Activated CD4-positive, alpha-beta T cell treated with anti-CD3 and anti-CD28 coated beads, Interleukin-2, amount 50 U/mL, for 1 hour (primary cell): ENCODE measurements at regions not wholly inside any gene's neighbourhood (a gene's known extent, or its start where the extent isn't known, plus 50 kb on each side); places are given as distances from the start of the nearest gene placed in this dataset.
"Not testable (repeated sequence)": the region's sequence is repeated elsewhere in the genome, so short reads cannot be mapped to it uniquely, and the experiment has no call there.

Experiments
- DNase-seq: peaks from one replicate; pipeline ENCODE4 v3.0.0-alpha.2; 2020

DNA sequence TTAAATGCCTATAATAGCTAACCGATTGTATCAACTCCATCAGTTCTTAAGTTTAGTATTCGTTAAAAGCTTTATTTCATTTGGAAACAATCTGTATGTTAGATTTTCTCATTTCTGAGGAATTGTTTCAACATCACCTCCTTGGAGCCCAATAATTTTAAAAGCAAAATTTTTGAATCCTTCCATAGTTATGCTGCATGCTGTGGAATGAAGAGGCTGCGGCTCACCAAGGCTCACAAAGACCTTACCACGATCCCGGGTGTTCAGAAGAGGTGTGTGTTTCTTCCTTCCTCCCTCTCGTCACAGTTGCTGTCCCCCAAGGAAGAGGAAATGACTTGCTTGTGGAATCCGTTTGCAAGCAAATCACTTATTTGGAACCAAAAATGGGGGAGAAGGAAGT, 143.8 kb downstream of the FGF1 start:
- DNase-seq: no peak

DNA sequence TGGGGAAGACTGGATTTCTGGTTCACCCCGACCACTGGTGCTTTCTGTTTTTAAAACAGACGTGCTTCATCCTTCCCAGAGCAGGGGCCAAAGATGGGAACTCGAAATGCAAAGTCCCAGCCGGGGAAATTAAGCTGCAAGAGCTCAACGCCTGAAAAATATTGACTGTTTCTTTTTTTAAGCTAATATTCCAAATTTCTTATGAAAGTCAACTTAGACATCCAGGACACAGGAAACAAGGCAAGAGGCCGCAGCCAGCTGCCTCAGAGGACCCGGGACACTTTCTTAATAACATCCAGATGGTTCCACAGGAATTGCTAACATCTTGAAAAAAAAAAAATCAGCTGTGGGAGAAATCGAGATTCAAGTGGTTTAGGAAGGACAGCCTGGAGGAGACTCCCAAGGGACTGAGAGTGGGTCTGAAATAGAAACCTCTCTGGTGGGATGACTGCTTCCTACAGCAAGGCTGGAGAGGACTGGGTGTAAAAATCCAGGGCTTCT, 144.9 kb downstream of the FGF1 start:
- DNase-seq: no peak

DNA sequence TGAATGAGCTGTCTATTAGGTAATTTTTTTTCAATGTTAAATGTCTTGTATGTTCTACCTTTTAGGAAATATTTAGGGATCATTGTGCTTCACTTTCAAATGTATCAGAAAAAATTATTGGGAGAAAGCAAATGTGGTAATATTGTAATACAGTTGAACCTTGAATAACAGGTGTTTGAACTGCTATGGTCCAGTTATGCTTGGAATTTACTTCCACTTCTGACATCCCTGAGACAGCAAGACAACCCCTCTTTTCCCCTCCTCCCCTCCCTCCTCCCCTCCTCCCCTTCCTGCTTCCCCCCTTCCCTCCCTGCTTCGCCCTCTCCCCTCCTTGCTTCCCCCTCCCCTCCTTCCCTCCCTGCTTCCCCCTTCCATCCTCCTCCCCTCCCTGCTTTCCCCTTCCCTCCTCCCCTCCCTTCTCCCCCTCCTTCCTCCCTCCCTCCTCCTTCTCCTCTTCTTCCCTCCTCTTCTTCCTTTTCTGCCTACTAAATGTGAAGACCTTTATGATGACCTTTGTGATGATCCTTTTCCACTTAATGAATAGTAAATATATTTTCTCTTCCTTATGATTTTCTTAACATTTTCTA, 146.6 kb downstream of the FGF1 start:
- no peak for DNase-seq

DNA sequence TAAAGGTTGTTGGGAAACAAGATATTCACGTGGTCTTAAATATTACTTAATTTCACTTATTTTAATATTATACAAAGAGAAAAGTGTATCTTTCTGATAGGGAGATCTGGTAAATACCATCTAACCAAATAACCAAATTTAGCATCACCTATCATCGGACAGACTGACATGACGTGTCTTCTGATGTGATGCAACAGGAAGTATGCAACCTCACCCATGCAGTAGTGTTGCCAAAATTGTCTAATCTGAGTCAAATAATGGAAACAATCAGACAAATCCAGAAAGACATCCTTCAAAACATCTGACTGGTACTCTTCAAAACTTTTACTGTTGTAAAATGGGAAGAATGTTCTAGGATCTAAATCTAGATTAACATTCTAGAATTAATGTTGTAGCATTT, 148.0 kb downstream of the FGF1 start:
- DNase-seq: no peak

DNA sequence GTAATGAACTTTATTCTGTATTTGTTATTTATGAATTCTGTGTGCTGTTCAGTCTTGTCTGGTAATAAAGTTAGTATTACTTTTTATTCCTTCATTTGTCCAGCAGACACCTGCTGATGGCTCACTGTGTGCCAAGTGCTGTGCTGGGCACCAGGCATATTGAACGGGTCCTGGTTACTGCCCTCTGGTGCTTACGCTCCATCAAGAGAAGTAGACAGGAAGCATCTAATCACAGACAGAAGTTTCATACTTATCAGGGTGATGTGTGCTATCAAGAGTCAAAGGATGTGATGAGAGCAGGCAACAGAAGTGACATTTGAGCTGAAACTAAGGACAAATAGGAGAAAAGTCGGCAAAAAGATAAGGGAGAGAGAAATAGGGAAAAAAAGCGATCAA, 153.1 kb downstream of the FGF1 start:
- no peak for DNase-seq

DNA sequence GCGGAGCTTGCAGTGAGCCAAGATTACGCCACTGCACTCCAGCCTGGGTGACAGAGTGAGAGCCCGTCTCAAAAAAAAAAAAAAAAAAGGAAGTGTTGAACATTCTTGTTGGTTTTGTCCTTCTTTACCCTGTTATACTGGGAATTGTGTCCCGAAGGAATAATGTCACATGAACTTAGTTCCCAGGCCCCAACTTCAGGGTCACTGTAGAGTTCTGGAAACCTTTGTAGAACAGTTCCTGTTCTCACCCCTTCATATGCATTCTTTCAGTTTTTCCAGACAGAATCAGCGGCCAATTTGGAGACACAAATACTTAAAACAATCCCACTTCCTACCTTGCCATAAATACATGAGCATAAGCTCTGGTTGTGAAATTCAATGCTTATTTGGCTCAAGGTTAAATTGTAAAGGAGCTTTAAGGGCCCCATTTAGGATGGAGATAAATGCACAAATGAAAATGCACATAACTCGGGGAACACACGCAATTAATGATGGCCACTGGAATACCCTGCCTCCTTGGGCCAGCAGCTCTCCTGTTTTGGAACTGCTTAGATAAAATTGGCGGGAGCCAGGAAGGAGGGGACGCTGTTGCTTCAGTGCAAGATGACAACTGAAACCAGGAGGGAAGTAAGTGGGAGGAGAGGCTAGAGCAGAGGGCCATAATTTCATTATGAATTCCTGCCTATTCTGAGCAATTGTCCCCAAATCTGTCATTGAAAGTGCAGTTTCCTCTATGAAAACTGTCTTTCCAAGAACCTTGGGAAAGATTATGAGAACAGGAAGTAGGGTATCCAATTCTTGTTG, 153.7 kb downstream of the FGF1 start:
- DNase-seq: no peak

DNA sequence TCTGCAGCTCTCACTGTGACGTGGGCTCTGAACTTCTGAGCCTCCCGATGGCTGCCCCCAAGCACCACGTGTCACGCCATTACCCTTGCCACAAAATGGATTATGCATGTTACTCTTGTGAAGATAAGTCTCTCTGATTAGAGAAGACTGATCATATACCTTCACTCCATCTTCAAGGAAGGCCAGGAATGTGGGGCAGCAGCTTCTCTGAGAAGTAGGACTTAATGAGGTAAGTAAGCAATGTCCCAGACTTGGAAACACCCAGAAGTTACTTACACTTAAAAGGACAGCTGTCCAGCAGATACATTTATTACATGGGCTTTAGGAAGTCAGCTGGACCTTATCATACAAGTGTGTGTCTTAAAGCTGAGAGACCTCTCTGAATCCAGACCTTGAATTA, 155.0 kb downstream of the FGF1 start:
- no peak for DNase-seq

DNA sequence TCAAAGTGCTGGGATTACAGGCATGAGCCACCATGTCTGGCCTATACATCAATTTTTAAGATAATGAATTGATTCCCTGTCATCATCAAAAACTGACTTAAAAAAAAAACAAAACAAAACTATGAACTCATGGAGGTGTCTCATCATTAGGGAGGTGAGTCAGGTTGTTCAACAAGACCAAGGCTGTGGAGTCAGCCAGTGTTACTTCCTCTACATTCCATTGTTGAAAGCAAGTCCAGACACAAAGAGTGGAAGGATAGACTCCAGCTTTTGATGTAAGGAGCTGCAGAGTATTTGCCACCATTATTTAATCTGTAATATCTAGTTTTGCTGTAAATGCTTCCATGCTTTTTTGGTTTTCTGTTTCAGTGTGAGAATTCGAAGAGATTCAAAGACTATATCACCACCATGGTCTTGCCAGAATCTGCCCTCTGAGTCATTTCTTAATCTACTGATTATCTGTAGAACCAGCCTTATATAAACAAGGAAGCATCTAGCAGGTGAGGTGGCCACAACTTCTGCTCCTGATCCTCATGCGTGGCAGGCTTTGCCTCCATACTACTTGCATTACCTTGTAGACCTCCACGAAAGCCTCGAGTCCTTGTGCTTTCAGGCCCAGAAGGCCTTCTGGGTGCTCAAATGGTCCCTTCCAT, 156.1 kb downstream of the FGF1 start:
- DNase-seq: no peak

DNA sequence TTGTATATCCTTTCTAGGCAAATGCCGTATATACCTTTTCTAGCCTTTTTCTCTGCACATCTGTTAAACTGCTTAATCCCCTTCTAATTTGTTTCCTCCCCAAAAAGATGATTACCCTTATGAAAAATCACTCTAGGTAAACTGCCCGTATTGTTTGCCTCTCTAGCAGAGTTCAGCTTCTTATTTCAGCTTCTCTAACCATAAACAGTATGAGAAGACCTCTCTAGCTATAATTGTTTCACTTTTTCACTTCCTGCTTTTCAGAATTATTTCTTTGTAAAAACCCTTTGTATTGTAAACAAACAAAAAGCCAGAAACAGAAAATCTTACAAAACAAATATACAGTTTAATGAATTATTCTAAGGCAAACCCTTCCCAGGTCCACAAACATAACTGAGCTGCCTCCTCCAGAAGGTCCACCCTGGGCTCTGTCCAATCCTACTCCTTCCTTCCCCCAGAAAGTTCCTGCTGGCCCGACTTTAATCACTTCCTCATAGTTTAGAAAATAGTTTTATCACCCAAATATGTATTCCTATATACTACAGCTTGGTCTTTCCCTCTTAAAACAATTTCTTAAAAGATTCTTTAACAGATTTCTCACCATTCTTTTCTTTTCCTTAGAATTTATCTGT, 158.1 kb downstream of the FGF1 start:
- no peak for DNase-seq

DNA sequence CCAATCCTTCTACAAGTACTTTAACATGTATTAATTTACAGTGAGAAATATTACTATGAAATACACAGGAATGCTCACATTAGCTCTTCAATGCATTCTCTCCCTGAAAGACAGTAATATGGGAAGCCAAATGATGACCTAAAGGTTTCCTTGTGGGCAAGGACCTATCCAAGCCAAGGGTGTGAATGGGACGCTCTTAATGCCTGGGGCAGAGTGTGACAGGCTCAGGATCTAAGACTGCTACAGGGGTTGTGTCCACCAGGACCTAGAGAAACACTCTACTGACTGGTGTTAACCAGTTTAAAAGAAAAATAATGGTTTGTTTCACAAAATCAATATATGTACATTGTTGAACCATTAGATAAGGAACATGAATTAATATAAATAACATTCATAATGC, 158.7 kb downstream of the FGF1 start:
- no peak for DNase-seq

DNA sequence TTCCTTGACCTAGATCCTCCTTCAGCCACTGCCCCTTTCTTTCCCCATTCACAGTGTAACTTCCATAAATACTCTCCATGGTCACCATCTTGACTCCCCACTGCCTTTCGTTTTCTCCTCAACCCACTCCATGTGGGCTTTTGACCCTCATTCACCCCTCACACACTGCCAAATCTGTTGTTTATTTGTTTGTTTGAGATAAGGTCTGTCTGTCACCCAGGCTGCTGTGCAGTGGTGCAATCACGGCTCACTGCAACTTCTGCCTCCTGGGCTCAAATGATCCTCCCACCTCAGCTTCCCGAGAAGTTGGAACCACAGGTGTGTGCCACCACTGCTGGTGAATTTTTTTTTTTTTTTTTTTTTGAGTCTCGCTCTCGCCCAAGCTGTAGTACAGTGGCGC, 162.9 kb downstream of the FGF1 start:
- DNase-seq: no peak

DNA sequence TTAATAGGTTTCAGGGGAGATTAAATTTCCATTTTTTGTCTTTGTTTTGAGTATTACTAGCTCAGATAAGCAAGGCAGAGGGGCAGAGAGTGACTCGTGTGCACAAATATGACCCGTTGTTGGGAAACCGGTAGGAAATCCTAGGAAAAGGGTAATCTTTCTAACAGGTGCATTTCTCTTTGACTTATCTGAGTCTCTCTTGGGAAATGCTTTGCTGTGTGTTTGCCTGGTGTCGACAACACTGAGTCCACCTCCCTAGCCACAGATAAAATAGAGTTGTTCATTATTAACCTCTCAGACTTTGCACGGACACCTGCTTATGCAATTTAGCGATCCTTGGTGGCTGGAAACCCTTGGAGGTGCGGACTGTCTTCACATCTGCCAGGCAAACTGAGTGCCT, 164.2 kb downstream of the FGF1 start:
- no peak for DNase-seq

DNA sequence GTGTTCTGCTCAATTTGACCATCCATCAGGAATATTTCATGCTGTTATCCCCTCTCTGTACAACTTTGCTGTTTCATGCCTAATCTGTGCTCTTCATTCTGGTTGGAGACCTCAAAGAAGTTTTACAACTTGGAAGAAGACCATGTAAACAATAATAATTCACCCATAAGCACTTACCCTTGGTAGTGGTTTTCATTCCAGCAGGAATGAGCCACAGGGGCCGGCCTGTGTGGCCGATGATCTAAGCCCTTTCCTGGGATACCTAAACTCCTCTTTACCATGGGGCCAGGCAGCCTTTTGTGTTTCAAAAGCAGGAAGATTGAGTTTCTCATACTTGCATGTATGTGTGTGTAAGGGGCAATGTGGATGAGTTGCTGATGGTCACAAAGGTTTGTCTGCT, 165.0 kb downstream of the FGF1 start:
- DNase-seq: no peak

DNA sequence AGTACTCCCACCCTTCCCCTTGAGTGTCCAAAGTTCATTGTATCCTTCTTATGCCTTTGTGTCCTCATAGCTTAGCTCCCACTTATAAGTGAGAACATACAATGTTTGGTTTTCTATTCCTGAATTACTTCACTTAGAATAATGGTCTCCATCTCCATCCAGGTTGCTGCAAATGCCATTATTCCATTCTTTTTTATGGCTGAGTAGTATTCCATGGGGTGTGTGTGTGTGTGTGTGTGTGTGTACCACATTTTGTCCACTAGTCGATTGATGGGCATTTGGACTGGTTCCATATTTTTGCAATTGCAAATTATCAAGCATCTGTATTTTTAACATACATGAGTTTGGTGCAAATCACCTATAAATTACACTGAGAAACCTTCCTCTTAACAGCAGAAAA, 166.0 kb downstream of the FGF1 start:
- DNase-seq: not testable (repeated sequence)

DNA sequence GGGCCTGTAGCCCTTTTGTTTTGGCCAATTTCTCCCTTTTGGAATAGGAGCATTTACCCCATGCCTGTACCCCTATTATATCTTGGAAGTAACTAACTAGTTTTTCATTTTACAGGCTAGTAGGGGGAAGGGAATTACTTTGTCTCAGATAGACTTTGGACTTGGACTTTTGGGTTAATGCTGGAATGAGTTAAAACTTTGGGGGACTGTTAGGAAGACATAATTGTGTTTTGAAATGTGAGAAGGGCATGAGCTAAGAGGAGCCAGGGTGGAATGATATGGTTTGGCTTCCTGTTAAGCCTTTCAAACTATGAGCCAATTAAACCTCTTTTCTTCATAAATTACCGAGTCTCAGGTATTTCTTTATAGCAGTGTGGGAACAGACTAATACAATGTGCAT, 168.1 kb downstream of the FGF1 start:
- DNase-seq: no peak

DNA sequence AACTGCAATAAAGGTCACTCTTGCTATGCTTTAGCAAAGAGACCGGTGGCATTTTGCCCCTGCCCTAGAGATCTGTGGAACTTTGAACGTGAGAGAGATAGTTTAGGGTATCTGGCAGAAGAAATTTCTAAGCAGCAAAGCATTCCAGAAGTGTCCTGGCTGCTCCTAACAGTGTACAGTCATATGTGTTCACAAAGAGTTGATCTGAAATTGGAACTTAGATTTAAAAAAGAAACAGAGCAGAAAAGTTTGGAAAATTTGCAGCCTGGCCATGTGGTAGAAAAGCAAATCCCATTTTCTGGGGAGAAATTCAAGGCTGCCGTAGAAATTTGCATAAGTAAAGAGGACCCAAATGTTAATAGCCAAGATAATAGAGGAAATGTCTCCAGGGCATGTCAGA, 169.2 kb downstream of the FGF1 start:
- no peak for DNase-seq

DNA sequence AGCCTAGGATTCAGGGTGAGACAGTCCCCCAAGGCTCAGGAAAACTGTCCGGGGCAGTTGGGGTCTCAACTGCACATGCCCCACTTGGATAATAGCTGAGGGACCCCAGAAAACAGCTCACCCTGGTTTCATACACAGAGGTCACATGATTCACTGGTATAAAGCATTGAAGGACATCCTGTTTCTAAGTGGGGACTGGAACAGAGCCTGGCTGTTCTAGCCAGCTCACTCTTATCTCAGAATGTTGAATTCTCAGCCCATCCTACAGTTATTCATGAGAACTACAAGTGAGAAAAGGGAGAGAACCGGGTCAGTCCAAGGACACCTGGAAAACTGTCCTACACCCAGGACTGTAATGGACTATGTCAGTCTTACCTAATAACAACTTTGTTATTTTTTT, 170.9 kb downstream of the FGF1 start:
- no peak for DNase-seq

DNA sequence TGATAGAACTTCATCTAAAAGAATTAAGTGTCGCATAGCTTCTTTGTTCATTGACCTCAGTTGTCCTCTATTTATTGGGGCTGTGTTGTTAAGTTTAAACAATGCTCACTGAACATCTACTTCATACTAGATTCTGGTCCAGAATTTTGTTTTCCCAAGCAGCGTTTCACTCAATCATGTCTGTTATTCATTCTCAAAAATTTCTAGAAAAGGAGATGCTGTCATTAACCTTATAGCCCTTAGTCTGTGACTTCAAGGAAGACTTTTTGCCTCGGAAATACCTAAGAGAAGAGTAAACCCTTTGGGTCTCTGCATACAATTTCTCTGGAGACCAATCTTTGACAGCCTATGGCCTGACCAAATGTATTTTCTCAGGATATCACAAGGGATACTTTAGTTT, 171.7 kb downstream of the FGF1 start:
- no peak for DNase-seq

DNA sequence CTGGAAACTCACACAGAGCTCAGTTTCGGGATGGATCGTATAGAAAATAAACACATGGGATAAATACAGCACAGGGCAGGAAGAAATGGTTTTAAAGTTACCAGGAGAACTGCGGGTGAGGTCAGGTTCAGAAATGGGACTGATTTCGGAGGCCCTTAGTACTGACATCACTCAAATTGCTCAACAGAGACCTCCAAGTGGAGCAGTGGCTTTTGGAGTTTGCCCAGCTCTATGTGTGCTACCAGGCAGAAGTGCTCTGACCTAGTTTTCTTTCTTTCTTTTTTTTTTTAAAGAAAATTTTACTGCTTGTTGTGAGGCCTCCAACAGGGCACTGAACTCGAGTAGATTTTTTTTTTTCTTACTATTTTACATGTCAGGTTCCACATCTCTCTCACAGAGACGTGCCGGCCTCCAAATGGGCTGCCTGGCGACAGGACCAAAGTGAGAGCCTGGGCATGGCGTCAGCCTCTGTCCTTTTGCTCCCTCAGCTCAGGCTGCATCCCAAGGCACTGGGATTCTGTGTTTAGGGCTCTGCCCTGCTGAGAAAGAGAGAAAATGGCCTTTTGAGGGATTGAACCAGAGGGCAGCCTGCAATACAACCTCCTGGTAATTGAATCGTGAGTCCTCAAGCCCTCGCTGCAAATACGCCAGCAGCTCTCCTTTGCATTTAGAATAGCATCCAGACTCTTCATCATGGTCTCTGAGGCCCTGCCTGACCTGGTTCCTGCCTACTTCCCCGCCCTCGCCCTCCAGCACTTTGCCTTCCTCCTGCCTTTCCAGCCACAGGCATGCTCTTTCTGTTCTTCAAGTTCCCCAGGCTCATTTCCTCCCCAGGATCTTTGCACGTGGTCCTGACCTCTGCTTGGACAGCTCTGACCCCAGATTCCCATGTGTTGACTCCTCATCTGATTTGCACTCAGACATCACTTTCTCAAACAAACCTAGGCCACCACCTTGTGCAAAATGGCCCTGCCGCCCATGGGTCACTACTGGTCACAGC, 173.5 kb downstream of the FGF1 start:
- no peak for DNase-seq

DNA sequence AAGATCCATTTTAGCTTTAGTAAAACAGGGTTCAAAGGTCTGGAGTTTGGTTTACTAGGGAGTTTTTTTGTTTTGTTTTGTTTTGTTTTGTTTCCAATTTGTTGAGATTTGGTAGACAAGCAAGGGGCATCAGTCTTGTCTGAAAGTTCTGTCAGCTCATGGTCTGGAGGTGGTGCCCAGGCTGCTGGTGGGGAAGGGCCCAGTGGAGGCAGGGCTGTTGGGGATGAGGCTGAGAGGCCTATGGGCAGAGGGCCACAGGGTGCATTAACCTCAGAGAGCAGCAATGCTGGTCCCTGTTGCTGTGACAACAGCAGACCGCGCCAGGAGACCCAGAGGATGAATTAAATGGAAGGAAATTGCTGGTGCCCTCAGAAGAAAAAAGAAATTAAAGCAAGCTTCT, 174.5 kb downstream of the FGF1 start:
- DNase-seq: no peak

DNA sequence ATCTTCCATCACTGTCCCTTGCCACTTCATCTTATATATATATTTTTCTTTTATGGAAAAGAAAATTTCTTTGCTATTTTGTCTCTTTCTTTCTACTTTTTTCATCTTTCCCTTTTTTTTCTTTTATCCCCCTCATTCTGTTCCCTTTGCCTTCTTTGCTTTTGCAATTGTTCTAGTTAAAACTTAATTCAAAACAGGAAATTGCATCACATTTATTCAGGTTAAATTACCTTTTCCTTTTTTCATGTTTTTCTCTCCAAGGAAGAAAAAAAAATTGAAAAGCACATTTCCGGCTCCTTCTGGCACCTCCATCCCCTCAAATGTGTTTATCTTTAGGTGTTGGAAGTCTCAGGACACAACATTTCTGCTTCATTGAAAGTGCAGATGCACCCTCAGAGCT, 176.9 kb downstream of the FGF1 start:
- no peak for DNase-seq

DNA sequence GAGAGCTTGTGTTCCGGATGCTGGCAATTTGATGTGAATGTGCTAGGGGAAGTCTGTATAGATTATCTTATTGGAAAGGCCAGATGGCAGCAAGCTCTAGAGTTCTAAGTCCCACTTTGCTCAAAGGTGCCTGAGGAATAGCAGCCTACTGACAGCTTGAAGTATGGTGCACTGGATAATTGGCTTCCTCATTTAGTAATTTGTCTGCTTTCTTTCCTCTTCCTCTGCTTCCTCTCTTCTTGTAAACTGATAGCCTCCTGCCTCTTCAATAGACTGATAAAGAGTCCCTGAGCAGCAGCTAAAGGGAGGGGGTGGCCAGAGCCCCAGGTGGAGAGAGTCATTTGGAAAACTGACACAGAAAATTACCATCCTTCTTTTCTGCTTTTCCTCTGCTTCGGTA, 177.3 kb downstream of the FGF1 start:
- DNase-seq: no peak
